B cell (primary cell): ENCODE measurements at regions not wholly inside any gene's neighbourhood (a gene's known extent, or its start where the extent isn't known, plus 50 kb on each side); places are given as distances from the start of the nearest gene placed in this dataset.

Experiments used
- EZH2 ChIP-seq: IDR thresholded peaks from 2 replicates; pipeline ENCODE4 v1.6.1; 2012; ENCODE audit warnings: borderline replicate concordance, low read depth, mild to moderate bottlenecking, moderate library complexity, low read length; ENCODE audit not compliant: insufficient read depth, poor library complexity, severe bottlenecking
- TF ChIP-seq, protein P1 (sequence below): fragments of 200-600 bp; IDR thresholded peaks from one replicate; pipeline ENCODE4 v1.8.0; 2022; ENCODE audit warnings: antibody characterized with exemption, mild to moderate bottlenecking

GRCh38 chr4:60500810-60501209 is 699.3 kb upstream of the ADGRL3 start:
- TF ChIP-seq, protein P1, sequence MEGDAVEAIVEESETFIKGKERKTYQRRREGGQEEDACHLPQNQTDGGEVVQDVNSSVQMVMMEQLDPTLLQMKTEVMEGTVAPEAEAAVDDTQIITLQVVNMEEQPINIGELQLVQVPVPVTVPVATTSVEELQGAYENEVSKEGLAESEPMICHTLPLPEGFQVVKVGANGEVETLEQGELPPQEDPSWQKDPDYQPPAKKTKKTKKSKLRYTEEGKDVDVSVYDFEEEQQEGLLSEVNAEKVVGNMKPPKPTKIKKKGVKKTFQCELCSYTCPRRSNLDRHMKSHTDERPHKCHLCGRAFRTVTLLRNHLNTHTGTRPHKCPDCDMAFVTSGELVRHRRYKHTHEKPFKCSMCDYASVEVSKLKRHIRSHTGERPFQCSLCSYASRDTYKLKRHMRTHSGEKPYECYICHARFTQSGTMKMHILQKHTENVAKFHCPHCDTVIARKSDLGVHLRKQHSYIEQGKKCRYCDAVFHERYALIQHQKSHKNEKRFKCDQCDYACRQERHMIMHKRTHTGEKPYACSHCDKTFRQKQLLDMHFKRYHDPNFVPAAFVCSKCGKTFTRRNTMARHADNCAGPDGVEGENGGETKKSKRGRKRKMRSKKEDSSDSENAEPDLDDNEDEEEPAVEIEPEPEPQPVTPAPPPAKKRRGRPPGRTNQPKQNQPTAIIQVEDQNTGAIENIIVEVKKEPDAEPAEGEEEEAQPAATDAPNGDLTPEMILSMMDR: no peak
- no peak for TF ChIP-seq EZH2
